DOHH2 (cell line): ENCODE measurements at regions not wholly inside any gene's neighbourhood (a gene's known extent, or its start where the extent isn't known, plus 50 kb on each side); places are given as distances from the start of the nearest gene placed in this dataset.

Source experiments
- H3F3A ChIP-seq: fragments of 200-600 bp; sonication (generic), shearing (Covaris generic); 2 replicates; pipeline ENCODE4 v1.6.0; 2016; ENCODE audit warnings: antibody characterized with exemption, mild to moderate bottlenecking; ENCODE audit not compliant: control insufficient read depth, insufficient read depth
- H3K27ac ChIP-seq: fragments of 200-600 bp; sonication (generic); 2 replicates; pipeline ENCODE4 v1.5.1; 2014; ENCODE audit warnings: low read depth, mild to moderate bottlenecking, low read length, moderate library complexity
- H3K27me3 ChIP-seq: fragments of 200-600 bp; sonication (generic); 2 replicates; pipeline ENCODE4 v1.6.1; 2014; ENCODE audit warnings: mild to moderate bottlenecking, low read length, mixed read lengths; ENCODE audit not compliant: control insufficient read depth
- H3K36me3 ChIP-seq: fragments of 200-600 bp; sonication (generic); 2 replicates; pipeline ENCODE4 v1.6.1; 2014; ENCODE audit warnings: mild to moderate bottlenecking, low read length, moderate library complexity, mixed read lengths; ENCODE audit not compliant: control insufficient read depth
- H3K4me1 ChIP-seq: fragments of 200-600 bp; sonication (generic); 2 replicates; pipeline ENCODE4 v1.6.1; 2014; ENCODE audit warnings: mild to moderate bottlenecking, low read length, mixed read lengths; ENCODE audit not compliant: control insufficient read depth
- H3K4me2 ChIP-seq: fragments of 200-600 bp; sonication (generic); 2 replicates; pipeline ENCODE4 v1.6.0; 2014; ENCODE audit warnings: mild to moderate bottlenecking, low read length, moderate library complexity
- H3K4me3 ChIP-seq: fragments of 200-600 bp; sonication (generic); 2 replicates; pipeline ENCODE4 v1.5.1; 2014; ENCODE audit warnings: mild to moderate bottlenecking, low read length, mixed read lengths
- H3K79me2 ChIP-seq: fragments of 200-600 bp; sonication (generic); 2 replicates; pipeline ENCODE4 v1.6.1; 2014; ENCODE audit warnings: mild to moderate bottlenecking, low read length, mixed read lengths; ENCODE audit not compliant: control insufficient read depth
- H3K9me2 ChIP-seq: fragments of 200-600 bp; sonication (generic); replicated peaks from 2 replicates; pipeline ENCODE4 v1.6.1; 2014; ENCODE audit warnings: mild to moderate bottlenecking, low read length, mixed read lengths; ENCODE audit not compliant: control insufficient read depth
- H3K9me3 ChIP-seq: fragments of 200-600 bp; sonication (generic); 2 replicates; pipeline ENCODE4 v1.6.1; 2014; ENCODE audit warnings: antibody characterized with exemption, low read length, mixed read lengths; ENCODE audit not compliant: control insufficient read depth, insufficient read depth
- H4K20me1 ChIP-seq: fragments of 200-600 bp; sonication (generic); 2 replicates; pipeline ENCODE4 v1.6.0; 2014; ENCODE audit warnings: low read depth, mild to moderate bottlenecking, antibody characterized with exemption, low read length, moderate library complexity; ENCODE audit not compliant: control insufficient read depth, insufficient read depth
- CTCF ChIP-seq: fragments of 200-600 bp; sonication (generic); IDR thresholded peaks from one replicate; pipeline ENCODE4 v1.5.1; 2014; ENCODE audit warnings: antibody characterized with exemption, mild to moderate bottlenecking, low read depth, low read length; ENCODE audit not compliant: poor library complexity, severe bottlenecking
- EZH2phosphoT487 ChIP-seq: fragments of 200-600 bp; sonication (generic); IDR thresholded peaks from 2 replicates; pipeline ENCODE4 v1.6.1; 2017; ENCODE audit warnings: borderline replicate concordance, mild to moderate bottlenecking, antibody characterized with exemption, low read length, moderate library complexity, mixed read lengths

- Histone ChIP-seq H3K9me3 (no peaks in the 10 kb centered on the region), H3K4me1 (no peaks in the 10 kb centered on the region), H4K20me1 (no peaks in the 10 kb centered on the region), H3K36me3 (no peaks in the 10 kb centered on the region), H3K27ac (no peak overlapping the region), H3K4me2 (no peak overlapping the region), H3K79me2 (no peaks in the 10 kb centered on the region), H3K9me2 (no peaks in the 10 kb centered on the region), H3K4me3 (no peak overlapping the region), H3K27me3 (no peaks in the 10 kb centered on the region), H3F3A (no peaks in the 10 kb centered on the region)
- TF ChIP-seq CTCF: no peak
- TF ChIP-seq EZH2phosphoT487: no peak
These were observed 312.4 kb upstream of the DIPK2B start for GRCh38 chrX:45513042-45513441.

GRCh38 chrX:45508454-45508853 lies 307.8 kb upstream of the DIPK2B start:
- Histone ChIP-seq H3K4me3 (no peak overlapping the region), H3K9me3 (no peaks in the 10 kb centered on the region), H3K79me2 (no peaks in the 10 kb centered on the region), H3K36me3 (no peaks in the 10 kb centered on the region), H3K4me2 (no peak overlapping the region), H3K9me2 (no peaks in the 10 kb centered on the region), H3K4me1 (no peaks in the 10 kb centered on the region), H3K27me3 (no peaks in the 10 kb centered on the region), H3F3A (no peaks in the 10 kb centered on the region), H3K27ac (no peak overlapping the region), H4K20me1 (no peaks in the 10 kb centered on the region)
- TF ChIP-seq EZH2phosphoT487: no peak
- TF ChIP-seq CTCF: no peak

GRCh38 chrX:45506149-45506730 lies 305.6 kb upstream of the DIPK2B start:
- no peak for TF ChIP-seq EZH2phosphoT487
- no peak for TF ChIP-seq CTCF
- no peak overlapping the region for H3K27ac ChIP-seq
- no peaks in the 10 kb centered on the region for H3K27me3 ChIP-seq
- H3K4me2 ChIP-seq: no peak overlapping the region
- no peaks in the 10 kb centered on the region for H4K20me1 ChIP-seq
- H3K9me3 ChIP-seq: no peaks in the 10 kb centered on the region
- no peak overlapping the region for H3K4me3 ChIP-seq
- H3K79me2 ChIP-seq: no peaks in the 10 kb centered on the region
- H3K36me3 ChIP-seq: no peaks in the 10 kb centered on the region
- no peaks in the 10 kb centered on the region for H3K4me1 ChIP-seq
- no peaks in the 10 kb centered on the region for H3F3A ChIP-seq
- H3K9me2 ChIP-seq: no peaks in the 10 kb centered on the region
